T-helper 17 cell (primary cell): ENCODE measurements at regions not wholly inside any gene's neighbourhood (a gene's known extent, or its start where the extent isn't known, plus 50 kb on each side); places are given as distances from the start of the nearest gene placed in this dataset.

ENCODE experiments used
- ATAC-seq: fragments of 150-1000 bp; cut with Tn5 transposase; 2 replicates; pipeline ENCODE4 v1.10.0; 2021; ENCODE audit warnings: mild to moderate bottlenecking, moderate library complexity
- DNase-seq, 3 donors: peaks; one replicate each; pipeline versions ENCODE4 v3.0.0 to v3.0.0-alpha.2; 2020 to 2021
- H3K9me3 ChIP-seq: one replicate; pipeline ENCODE4 v1.7.0; 2013; ENCODE audit warnings: low read length, mild to moderate bottlenecking; ENCODE audit not compliant: control insufficient read depth, poor library complexity, severe bottlenecking
- H3K27ac Mint-ChIP-seq: one replicate; pipeline ENCODE4 v1.8.0; 2022; ENCODE audit warnings: mild to moderate bottlenecking, moderate library complexity, mixed read lengths
- H3K27me3 Mint-ChIP-seq: one replicate; pipeline ENCODE4 v1.8.0; 2022; ENCODE audit warnings: mixed read lengths
- H3K36me3 Mint-ChIP-seq: one replicate; pipeline ENCODE4 v1.8.0; 2022; ENCODE audit warnings: low read depth, mixed read lengths
- H3K4me1 Mint-ChIP-seq: one replicate; pipeline ENCODE4 v1.8.0; 2022; ENCODE audit warnings: mild to moderate bottlenecking, mixed read lengths
- H3K4me3 Mint-ChIP-seq: one replicate; pipeline ENCODE4 v1.8.0; 2022; ENCODE audit warnings: mild to moderate bottlenecking, moderate library complexity, mixed read lengths

- no peaks in the 10 kb centered on the region for H3K4me1 Mint-ChIP-seq
- H3K9me3 ChIP-seq: no peaks in the 10 kb centered on the region
- no peaks in the 10 kb centered on the region for H3K27me3 Mint-ChIP-seq
- ATAC-seq (no peak), DNase-seq (no peak)
- no peak overlapping the region for H3K27ac Mint-ChIP-seq
- H3K36me3 Mint-ChIP-seq: no peaks in the 10 kb centered on the region
- H3K4me3 Mint-ChIP-seq: no peak overlapping the region
These were observed 61.2 kb upstream of the HMX1 start for GRCh38 chr4:8932884-8933283.

GRCh38 chr4:8928074-8928473, 56.4 kb upstream of the HMX1 start:
- no peak for DNase-seq
- no peaks in the 10 kb centered on the region for H3K9me3 ChIP-seq
- Mint-ChIP-seq H3K4me1 (no peaks in the 10 kb centered on the region), H3K27me3 (peaks cover 5% of the 10 kb centered on the region), H3K27ac (no peak overlapping the region), H3K36me3 (peaks cover 2% of the 10 kb centered on the region), H3K4me3 (no peak overlapping the region)
- ATAC-seq: no peak

GRCh38 chr4:8922481-8922880, 50.8 kb upstream of the HMX1 start:
- H3K27me3 Mint-ChIP-seq: peaks cover 18% of the 10 kb centered on the region
- H3K9me3 ChIP-seq: no peaks in the 10 kb centered on the region
- H3K27ac Mint-ChIP-seq: no peak overlapping the region
- H3K36me3 Mint-ChIP-seq: peaks cover 2% of the 10 kb centered on the region
- no peak for ATAC-seq
- H3K4me1 Mint-ChIP-seq: peaks cover 5% of the 10 kb centered on the region
- H3K4me3 Mint-ChIP-seq: no peak overlapping the region
- DNase-seq: no peak

GRCh38 chr4:8921465-8921864, 49.8 kb upstream of the HMX1 start:
- H3K27me3 Mint-ChIP-seq: peaks cover 18% of the 10 kb centered on the region
- peaks cover 5% of the 10 kb centered on the region for H3K4me1 Mint-ChIP-seq
- peaks cover 2% of the 10 kb centered on the region for H3K36me3 Mint-ChIP-seq
- no peak overlapping the region for H3K4me3 Mint-ChIP-seq
- ATAC-seq (no peak), DNase-seq (no peak)
- H3K27ac Mint-ChIP-seq: no peak overlapping the region
- no peaks in the 10 kb centered on the region for H3K9me3 ChIP-seq
